H9 (cell line): ENCODE measurements at regions not wholly inside any gene's neighbourhood (a gene's known extent, or its start where the extent isn't known, plus 50 kb on each side); places are given as distances from the start of the nearest gene placed in this dataset.

ENCODE experiments used
- DNase-seq: peaks from one replicate; pipeline ENCODE4 v3.0.0-alpha.2; 2017
- H2AFZ ChIP-seq: one replicate; pipeline ENCODE4 v1.6.1; 2013; ENCODE audit warnings: mild to moderate bottlenecking, low read length, control low read depth, moderate library complexity
- H2AK5ac ChIP-seq: 2 replicates; pipeline ENCODE4 v1.6.1; 2013; ENCODE audit warnings: low read length, control low read depth, mixed read lengths; ENCODE audit not compliant: insufficient read length
- H2BK120ac ChIP-seq: one replicate; pipeline ENCODE4 v1.6.1; 2013; ENCODE audit warnings: low read depth, mild to moderate bottlenecking, low read length, control low read depth, inconsistent platforms; ENCODE audit not compliant: poor library complexity, severe bottlenecking
- H2BK12ac ChIP-seq: 2 replicates; pipeline ENCODE4 v1.6.1; 2013; ENCODE audit warnings: low read length, control low read depth, mixed read lengths, low read depth; ENCODE audit not compliant: insufficient read length
- H2BK15ac ChIP-seq: 2 replicates; pipeline ENCODE4 v1.6.1; 2013; ENCODE audit warnings: low read depth, low read length, control low read depth
- H2BK20ac ChIP-seq: one replicate; pipeline ENCODE4 v1.6.1; 2013; ENCODE audit warnings: low read depth, mild to moderate bottlenecking, low read length, control low read depth, inconsistent platforms; ENCODE audit not compliant: poor library complexity, severe bottlenecking
- H2BK5ac ChIP-seq: 2 replicates; pipeline ENCODE4 v1.6.1; 2013; ENCODE audit warnings: low read length, control low read depth, mixed read lengths; ENCODE audit not compliant: insufficient read length
- H3K14ac ChIP-seq: 2 replicates; pipeline ENCODE4 v1.6.1; 2013; ENCODE audit warnings: low read length, control low read depth; ENCODE audit not compliant: insufficient read depth
- H3K18ac ChIP-seq: 2 replicates; pipeline ENCODE4 v1.6.1; 2013; ENCODE audit warnings: low read depth, mild to moderate bottlenecking, mixed read lengths, low read length, control low read depth; ENCODE audit not compliant: insufficient read length
- H3K23ac ChIP-seq: 2 replicates; pipeline ENCODE4 v1.6.1; 2013; ENCODE audit warnings: low read length, control low read depth, mixed read lengths, low read depth; ENCODE audit not compliant: insufficient read length
- H3K23me2 ChIP-seq: 2 replicates; pipeline ENCODE4 v1.6.1; 2013; ENCODE audit warnings: low read depth, mild to moderate bottlenecking, mixed read lengths, low read length, control low read depth; ENCODE audit not compliant: insufficient read length, poor library complexity, severe bottlenecking
- H3K27ac ChIP-seq: 2 replicates; pipeline ENCODE4 v1.5.1; 2013; ENCODE audit warnings: low read length, control low read depth, mixed read lengths, low read depth; ENCODE audit not compliant: insufficient read length
- H3K27me3 ChIP-seq: 2 replicates; pipeline ENCODE4 v1.6.1; 2013; ENCODE audit warnings: low read length, control low read depth, inconsistent platforms; ENCODE audit not compliant: insufficient read depth
- H3K4ac ChIP-seq: 2 replicates; pipeline ENCODE4 v1.6.1; 2013; ENCODE audit warnings: low read depth, mild to moderate bottlenecking, control low read depth, inconsistent platforms, low read length, moderate library complexity
- H3K4me1 ChIP-seq: 2 replicates; pipeline ENCODE4 v1.6.1; 2013; ENCODE audit warnings: low read length, control low read depth, inconsistent platforms; ENCODE audit not compliant: insufficient read depth
- H3K4me2 ChIP-seq: 2 replicates; pipeline ENCODE4 v1.6.1; 2013; ENCODE audit warnings: low read length, control low read depth, mixed read lengths; ENCODE audit not compliant: insufficient read length, insufficient read depth
- H3K56ac ChIP-seq: 2 replicates; pipeline ENCODE4 v1.6.1; 2013; ENCODE audit warnings: low read depth, mild to moderate bottlenecking, mixed read lengths, low read length, control low read depth; ENCODE audit not compliant: insufficient read length
- H3K79me1 ChIP-seq: 2 replicates; pipeline ENCODE4 v1.6.1; 2013; ENCODE audit warnings: low read depth, mild to moderate bottlenecking, moderate library complexity, low read length, control low read depth, inconsistent platforms; ENCODE audit not compliant: insufficient read depth, poor library complexity, severe bottlenecking
- H3K79me2 ChIP-seq: 2 replicates; pipeline ENCODE4 v1.6.1; 2013; ENCODE audit warnings: low read length, control low read depth, inconsistent platforms; ENCODE audit not compliant: insufficient read depth
- H3K9ac ChIP-seq: 2 replicates; pipeline ENCODE4 v1.6.1; 2013; ENCODE audit warnings: low read length, control low read depth, mixed read lengths; ENCODE audit not compliant: insufficient read length; ENCODE audit errors: extremely low read depth
- H3K9me3 ChIP-seq: one replicate; pipeline ENCODE4 v1.6.1; 2013; ENCODE audit warnings: low read depth, low read length, inconsistent platforms; ENCODE audit not compliant: control insufficient read depth
- H3T11ph ChIP-seq: one replicate; pipeline ENCODE4 v1.6.1; 2013; ENCODE audit warnings: mild to moderate bottlenecking, low read length, control low read depth, inconsistent platforms
- H4K20me1 ChIP-seq: one replicate; pipeline ENCODE4 v1.6.1; 2013; ENCODE audit not compliant: control insufficient read depth, insufficient read length, insufficient read depth
- H4K5ac ChIP-seq: 2 replicates; pipeline ENCODE4 v1.6.1; 2013; ENCODE audit warnings: low read depth, mild to moderate bottlenecking, mixed read lengths, low read length, control low read depth; ENCODE audit not compliant: insufficient read length
- H4K8ac ChIP-seq: replicated peaks from 2 replicates; pipeline ENCODE4 v1.6.1; 2013; ENCODE audit warnings: low read length, control low read depth, mixed read lengths, low read depth; ENCODE audit not compliant: insufficient read length
- H4K91ac ChIP-seq: 2 replicates; pipeline ENCODE4 v1.6.1; 2013; ENCODE audit warnings: low read depth, mild to moderate bottlenecking, moderate library complexity, mixed read lengths, low read length, control low read depth; ENCODE audit not compliant: insufficient read length
- H3K27ac Mint-ChIP-seq, 3 experiments: 2 replicates in 2 of 3; 3 replicates in 1 of 3; pipeline ENCODE4 v1.8.0; 2020 to 2021; ENCODE audit warnings: mixed read lengths in 3 of 3, mild to moderate bottlenecking in 1 of 3, moderate library complexity in 1 of 3
- H3K27me3 Mint-ChIP-seq: 2 replicates; pipeline ENCODE4 v1.8.0; 2021; ENCODE audit warnings: low read depth, mild to moderate bottlenecking, moderate library complexity, mixed read lengths
- H3K36me3 Mint-ChIP-seq, 3 experiments: 2 replicates in 2 of 3; 3 replicates in 1 of 3; pipeline ENCODE4 v1.8.0; 2020 to 2021; ENCODE audit warnings: low read depth in 3 of 3, mixed read lengths in 3 of 3; ENCODE audit not compliant: insufficient read depth in 1 of 3
- H3K4me1 Mint-ChIP-seq, 2 experiments: 2 replicates each; pipeline ENCODE4 v1.8.0; 2020; ENCODE audit warnings: mixed read lengths in 2 of 2
- H3K4me3 Mint-ChIP-seq, 2 experiments: 2 replicates in 1 of 2; 3 replicates in 1 of 2; pipeline ENCODE4 v1.8.0; 2020 to 2021; ENCODE audit warnings: mild to moderate bottlenecking in 2 of 2, mixed read lengths in 2 of 2, moderate library complexity in 1 of 2
- H3K9me3 Mint-ChIP-seq, 2 experiments: 2 replicates in 1 of 2; 3 replicates in 1 of 2; pipeline ENCODE4 v1.8.0; 2020; ENCODE audit warnings: mild to moderate bottlenecking in 2 of 2, mixed read lengths in 2 of 2, moderate library complexity in 1 of 2
- CTCF ChIP-seq: fragments of 200-600 bp; sonication (generic); conservative IDR thresholded peaks from 3 replicates; pipeline ENCODE4 v1.8.0; 2021; ENCODE audit warnings: antibody characterized with exemption, mild to moderate bottlenecking
- WGBS: extraction: QIAGEN DNeasy Blood & Tissue Kit; methylation state at CpG from one replicate; pipeline ENCODE4 v1.1.7; 2013; ENCODE audit warnings: missing lambda C conversion rate, low lambda C conversion rate, mixed read lengths; ENCODE audit not compliant: insufficient read length; ENCODE audit errors: extremely low coverage; 5-methylcytosine and 5-hydroxymethylcytosine counted together

GRCh38 chr3:180284331-180285110 is 247.8 kb upstream of the PEX5L start:
- Histone ChIP-seq H2BK20ac (no peak overlapping the region), H3K9me3 (no peaks in the 10 kb centered on the region), H2BK15ac (no peak overlapping the region), H3K23ac (no peak overlapping the region), H3K23me2 (no peaks in the 10 kb centered on the region), H3K4ac (no peak overlapping the region), H4K8ac (no peak overlapping the region), H2AK5ac (no peak overlapping the region), H3K4me2 (no peak overlapping the region), H3K4me1 (no peaks in the 10 kb centered on the region), H3K9ac (no peak overlapping the region), H3K18ac (no peak overlapping the region), H4K20me1 (no peaks in the 10 kb centered on the region), H3T11ph (no peak overlapping the region), H2BK12ac (no peak overlapping the region), H4K5ac (no peak overlapping the region), H3K27me3 (no peaks in the 10 kb centered on the region; the same call in 1 of the 2 replicates), H3K79me2 (no peaks in the 10 kb centered on the region), H2BK120ac (no peak overlapping the region), H2BK5ac (no peak overlapping the region), H3K79me1 (no peaks in the 10 kb centered on the region), H2AFZ (no peak overlapping the region), H3K56ac (no peak overlapping the region), H3K27ac (no peak overlapping the region), H3K14ac (no peak overlapping the region), H4K91ac (no peak overlapping the region)
- no peaks in the 10 kb centered on the region for H3K36me3 Mint-ChIP-seq
- H3K27me3 Mint-ChIP-seq, result no peaks in the 10 kb centered on the region
- H3K27ac Mint-ChIP-seq, result no peak overlapping the region
- no peaks in the 10 kb centered on the region for H3K4me1 Mint-ChIP-seq
- no CpG with 5 or more reads among the region's 2 CpGs for WGBS
- no peak overlapping the region for H3K4me3 Mint-ChIP-seq
- no peaks in the 10 kb centered on the region; a peak in 1 of 5 replicates for H3K9me3 Mint-ChIP-seq
- DNase-seq, result no peak
- TF ChIP-seq CTCF, result no peak
